Astrocyte of the hippocampus (primary cell): ENCODE measurements at regions not wholly inside any gene's neighbourhood (a gene's known extent, or its start where the extent isn't known, plus 50 kb on each side); places are given as distances from the start of the nearest gene placed in this dataset.

Experiments
- DNase-seq: peaks from one replicate; pipeline ENCODE4 v3.0.0; 2011; ENCODE audit warnings: low read depth, low spot score

GRCh38 chr22:26846076-26846475, 188.7 kb downstream of the MIAT start:
- no peak for DNase-seq

GRCh38 chr22:26846645-26847044, 189.3 kb downstream of the MIAT start:
- DNase-seq = peak; percentile 55

DNA sequence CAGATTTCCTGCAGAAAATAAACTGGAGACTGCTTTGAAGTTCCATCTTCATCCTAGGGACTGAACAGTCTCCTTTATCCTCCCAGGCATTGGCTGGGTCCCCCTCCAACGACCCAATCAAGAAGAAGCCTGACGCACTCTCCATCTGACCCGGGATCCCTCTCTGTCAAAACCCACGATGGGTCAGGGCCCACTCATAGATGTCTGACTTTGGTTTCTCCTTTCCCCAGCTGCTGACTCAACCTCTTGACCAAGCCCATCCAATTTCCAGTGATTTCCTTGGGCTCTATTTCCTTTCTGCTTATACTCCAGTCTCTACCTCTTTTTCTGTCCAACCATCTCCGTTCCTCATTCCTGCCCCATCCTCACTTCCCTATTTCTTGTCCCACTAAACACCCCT, 189.7 kb downstream of the MIAT start:
- no peak for DNase-seq

- DNase-seq = no peak
Observed at GRCh38 chr22:26847816-26848215, 190.4 kb downstream of the MIAT start.

GRCh38 chr22:26848244-26848920, 191.0 kb downstream of the MIAT start:
- DNase-seq = peak; percentile 67

DNA sequence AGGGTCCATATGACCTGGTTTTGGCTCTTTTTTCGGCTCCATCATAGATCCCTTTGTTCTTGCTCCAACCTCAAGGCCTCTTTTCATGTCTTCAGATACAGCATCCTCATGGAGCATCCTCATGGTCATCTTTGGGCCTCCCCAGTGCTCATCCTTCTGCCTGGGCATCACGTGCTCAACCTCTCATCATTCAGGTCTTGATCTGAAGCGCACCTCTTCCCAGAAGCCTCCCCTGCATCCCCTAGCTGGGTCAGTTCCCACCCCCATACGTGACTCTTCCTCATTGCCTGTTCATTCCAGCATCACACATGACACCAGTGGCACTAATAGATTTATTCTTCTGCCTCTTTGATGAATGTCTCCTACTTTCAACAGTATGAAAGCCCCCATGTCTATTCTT, 192.2 kb downstream of the MIAT start:
- DNase-seq = no peak

GRCh38 chr22:26851125-26851524, 193.7 kb downstream of the MIAT start:
- no peak for DNase-seq

DNA sequence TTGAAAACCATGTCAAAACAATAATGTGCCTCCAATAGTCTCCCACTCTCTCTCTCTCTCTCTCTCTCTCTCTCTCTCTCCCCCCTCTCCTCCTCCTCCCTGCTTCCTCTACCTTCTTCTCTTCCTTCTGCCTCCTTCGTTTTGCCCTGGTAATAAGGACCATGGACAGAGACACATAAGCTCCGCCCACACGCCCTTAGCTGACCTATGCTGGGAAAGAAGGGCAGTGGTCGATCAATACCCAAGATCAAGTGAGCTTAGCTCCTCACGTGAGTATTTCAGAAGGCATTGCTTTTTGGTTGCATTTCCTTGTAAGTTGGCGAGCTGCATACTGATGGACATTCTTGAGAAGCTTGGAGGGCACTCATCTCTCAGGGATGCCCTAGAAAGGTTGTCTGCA, 194.8 kb downstream of the MIAT start:
- DNase-seq = peak; percentile 34

DNA sequence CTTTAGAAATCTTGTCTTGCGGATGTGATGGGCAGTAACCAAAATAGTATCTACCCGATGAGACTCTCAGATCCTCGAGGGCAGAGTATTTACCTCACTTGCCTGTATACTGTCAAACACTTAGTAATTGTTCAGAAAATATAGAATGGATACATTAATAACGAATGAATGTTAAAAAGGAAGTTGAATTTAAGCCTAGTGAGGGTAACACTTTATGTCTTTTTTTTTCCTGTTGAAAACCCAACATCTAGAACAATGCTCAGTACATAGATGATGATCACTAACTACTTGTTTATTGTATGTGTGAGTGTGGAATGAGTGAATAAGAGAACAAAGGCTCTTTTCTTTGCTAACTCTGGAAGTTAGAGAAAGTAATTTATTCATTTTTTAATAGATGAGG, 195.7 kb downstream of the MIAT start:
- no peak for DNase-seq

GRCh38 chr22:26853495-26853894, 196.1 kb downstream of the MIAT start:
- no peak for DNase-seq

GRCh38 chr22:26857169-26857568, 199.8 kb downstream of the MIAT start:
- DNase-seq = no peak

DNA sequence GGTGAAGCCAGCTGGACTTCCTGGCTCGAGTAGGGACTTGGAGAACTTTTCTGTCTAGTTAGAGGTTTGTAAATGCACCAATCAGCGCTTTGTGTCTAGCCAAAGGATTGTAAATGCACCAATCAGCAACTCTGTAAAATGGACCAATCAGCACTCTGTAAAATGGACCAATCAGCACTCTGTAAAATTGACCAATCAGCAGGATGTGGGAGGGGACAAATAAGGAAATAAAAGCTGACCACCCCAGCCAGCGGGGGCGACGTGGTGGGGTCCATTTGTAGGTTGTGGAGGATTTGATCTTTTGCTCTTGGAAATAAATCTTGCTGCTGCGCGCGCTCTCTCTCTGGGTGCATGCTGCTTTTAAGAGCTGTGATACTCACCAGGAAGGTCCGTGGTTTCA, 202.9 kb downstream of the MIAT start:
- DNase-seq = no peak

GRCh38 chr22:26865021-26865420, 207.6 kb downstream of the MIAT start:
- DNase-seq = no peak

DNA sequence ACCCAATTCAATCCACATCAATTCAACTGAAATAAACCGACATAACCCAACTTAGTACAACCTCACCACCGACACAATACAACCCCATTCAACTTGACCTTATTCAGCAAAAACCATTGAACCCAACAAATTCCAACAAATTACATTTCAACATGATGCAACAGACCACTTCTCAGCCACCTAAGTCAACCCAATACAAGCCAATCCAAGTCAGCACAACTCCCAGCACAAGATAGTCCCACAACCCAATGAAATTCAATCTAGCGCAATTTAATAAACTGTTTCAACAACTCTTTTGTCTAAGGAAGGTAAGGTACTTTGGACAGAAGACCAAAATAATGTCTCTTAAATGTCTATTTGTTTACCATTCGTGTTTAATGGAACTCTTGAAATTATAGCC, 226.0 kb downstream of the MIAT start:
- DNase-seq = no peak

DNA sequence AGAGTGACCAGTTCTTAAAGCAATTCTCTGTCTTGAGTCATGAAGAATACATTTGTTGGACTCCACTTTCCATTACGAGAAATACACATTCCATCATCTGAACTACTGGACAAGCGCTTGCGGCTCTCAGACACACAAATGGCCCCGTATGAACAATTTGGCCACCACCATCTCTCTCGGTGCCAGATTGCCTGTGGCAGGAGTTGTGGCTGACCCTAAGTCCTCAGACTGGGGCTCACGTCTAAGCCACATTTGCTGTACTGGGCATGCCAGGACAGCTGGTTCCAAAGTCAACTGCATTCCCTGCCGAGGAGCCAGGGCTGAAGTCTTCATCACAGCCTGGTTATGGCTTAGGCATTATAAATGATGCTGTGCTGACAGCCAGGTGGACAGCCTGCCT, 227.5 kb downstream of the MIAT start:
- DNase-seq = peak; percentile 65

DNA sequence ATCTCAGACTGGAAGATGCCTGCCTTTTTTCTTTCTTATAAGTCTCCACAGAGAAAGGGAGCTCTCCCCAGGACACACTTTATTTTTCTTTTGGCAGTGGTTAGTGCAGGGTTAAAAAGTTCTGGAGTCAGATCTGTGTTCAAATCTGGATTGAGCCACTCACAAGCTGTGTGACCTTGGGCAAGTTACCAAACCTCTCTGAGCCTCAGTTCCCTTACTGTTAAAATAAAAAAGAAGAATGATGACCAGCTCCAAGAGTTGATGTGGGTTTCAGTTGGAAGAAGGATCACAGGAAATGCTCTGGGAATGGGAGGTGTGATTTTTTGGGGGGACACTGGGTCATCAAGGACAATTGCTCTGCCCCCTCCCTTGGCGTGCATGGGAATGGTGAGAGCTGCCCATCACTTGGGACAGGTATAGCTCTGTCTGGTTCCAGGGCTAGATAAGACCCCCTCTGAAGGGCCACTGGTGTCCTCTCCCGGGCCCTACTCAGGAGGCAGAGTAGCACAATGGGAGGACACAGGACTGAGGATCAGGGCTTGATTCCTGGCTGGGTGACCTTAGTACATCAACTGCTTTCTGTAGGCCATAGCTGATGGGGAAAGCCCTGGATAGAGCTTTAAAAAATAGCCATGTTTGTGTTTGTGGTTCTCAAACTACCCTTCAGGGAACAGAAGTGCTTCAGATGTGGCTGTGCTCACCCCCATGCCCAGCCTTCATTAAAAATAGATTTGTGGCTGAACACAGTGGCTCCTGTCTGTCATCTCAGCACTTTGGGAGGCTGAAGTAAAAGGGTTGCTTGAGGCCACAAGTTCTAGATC, 228.3 kb downstream of the MIAT start:
- DNase-seq = no peak

GRCh38 chr22:26887456-26887855, 230.1 kb downstream of the MIAT start:
- DNase-seq = peak; percentile 93

GRCh38 chr22:26887916-26888315, 230.5 kb downstream of the MIAT start:
- peak; percentile 24 for DNase-seq

- no peak for DNase-seq
Observed at GRCh38 chr22:26888887-26889286, 231.5 kb downstream of the MIAT start.

- DNase-seq = no peak
Observed at GRCh38 chr22:26889802-26890201, 232.4 kb downstream of the MIAT start.

- DNase-seq = no peak
Observed at GRCh38 chr22:26890870-26891269, 233.5 kb downstream of the MIAT start.

GRCh38 chr22:26891429-26891828, 234.0 kb downstream of the MIAT start:
- no peak for DNase-seq
